Endothelial cell of umbilical vein (primary cell): ENCODE measurements at regions not wholly inside any gene's neighbourhood (a gene's known extent, or its start where the extent isn't known, plus 50 kb on each side); places are given as distances from the start of the nearest gene placed in this dataset.

Experiments
- BruUV-seq: library from RNA; stranded (reverse); fragments of 400-500 nt; replicated peaks from 2 replicates; lab custom pipeline; 2021; lab: Mats Ljungman, UMichigan
- CTCF ChIA-PET: fragments of 300-600, 350-600 bp; sonication (Branson Sonifier 250); formaldehyde crosslinking; loops from one replicate; lab custom pipeline; 2021; ENCODE audit warnings: antibody characterized with exemption, inconsistent platforms; lab: Charles Lee
- POLR2A ChIA-PET: fragments of 300-600, 350-600 bp; sonication (Branson Sonifier 250); formaldehyde crosslinking; loops from one replicate; lab custom pipeline; 2021; ENCODE audit warnings: antibody characterized with exemption, inconsistent platforms; lab: Charles Lee
- DNase-seq: peaks from one replicate; pipeline ENCODE4 v3.0.0-alpha.2; 2011; ENCODE audit warnings: low read depth, low spot score
- FAIRE-seq: peaks from 2 replicates; lab custom pipeline; 2011; peaks lifted over from hg19 to GRCh38; lab: Jason Lieb, UNC
- H2AFZ ChIP-seq: 2 replicates; pipeline ENCODE4 v1.6.0; 2012; ENCODE audit warnings: low read depth, low read length, control low read depth, inconsistent platforms
- H3K27ac ChIP-seq: 2 replicates; pipeline ENCODE4 v1.5.1; 2011; ENCODE audit warnings: low read depth, mild to moderate bottlenecking, control low read depth, low read length, moderate library complexity; ENCODE audit not compliant: insufficient read depth
- H3K27me3 ChIP-seq, 2 experiments: 2 replicates each; pipeline versions ENCODE4 v1.6.0 to v1.6.1; 2011; ENCODE audit warnings: low read length in 2 of 2, mixed read lengths in 1 of 2; ENCODE audit not compliant: control insufficient read depth in 2 of 2, insufficient read depth in 2 of 2
- H3K36me3 ChIP-seq, 2 experiments: 2 replicates in 1 of 2; 3 replicates in 1 of 2; pipeline ENCODE4 v1.5.1; 2011; ENCODE audit warnings: low read length in 2 of 2, mild to moderate bottlenecking in 1 of 2, moderate library complexity in 1 of 2; ENCODE audit not compliant: control insufficient read depth in 2 of 2, insufficient read depth in 2 of 2; ENCODE audit errors: extremely low read depth in 1 of 2
- H3K4me1 ChIP-seq: 3 replicates; pipeline ENCODE4 v1.5.1; 2011; ENCODE audit warnings: mild to moderate bottlenecking, low read length; ENCODE audit not compliant: control insufficient read depth, insufficient read depth; ENCODE audit errors: extremely low read depth
- H3K4me2 ChIP-seq: 2 replicates; pipeline ENCODE4 v1.6.1; 2011; ENCODE audit warnings: low read length, control low read depth, mixed read lengths; ENCODE audit not compliant: insufficient read depth
- H3K4me3 ChIP-seq, 3 experiments: fragments of 200-600 bp in 1 of 3; sonication (generic), shearing (Covaris generic) in 1 of 3; replicated peaks in 1 of 3; 2 replicates each; pipeline ENCODE4 v1.5.1; 2011 to 2016; ENCODE audit warnings: control low read depth in 3 of 3, low read length in 3 of 3, mild to moderate bottlenecking in 2 of 3, inconsistent platforms in 1 of 3, low read depth in 1 of 3, moderate library complexity in 1 of 3; ENCODE audit not compliant: insufficient read depth in 1 of 3
- H3K79me2 ChIP-seq: 2 replicates; pipeline ENCODE4 v1.6.0; 2012; ENCODE audit warnings: low read length, inconsistent platforms; ENCODE audit not compliant: control insufficient read depth, insufficient read depth
- H3K9ac ChIP-seq: replicated peaks from 2 replicates; pipeline ENCODE3; 2011; ENCODE audit warnings: low read length, control low read depth; ENCODE audit not compliant: insufficient read depth; ENCODE audit errors: extremely low read depth
- H3K9me1 ChIP-seq: replicated peaks from 3 replicates; pipeline ENCODE4 v1.6.0; 2011; ENCODE audit warnings: mild to moderate bottlenecking, low read length; ENCODE audit not compliant: control insufficient read depth, insufficient read depth; ENCODE audit errors: extremely low read depth
- H3K9me3 ChIP-seq: replicated peaks from 2 replicates; pipeline ENCODE4 v1.5.1; 2012; ENCODE audit warnings: low read length, inconsistent platforms; ENCODE audit not compliant: control insufficient read depth, insufficient read depth
- H4K20me1 ChIP-seq: replicated peaks from 2 replicates; pipeline ENCODE3; 2011; ENCODE audit warnings: mild to moderate bottlenecking, low read length; ENCODE audit not compliant: control insufficient read depth, insufficient read depth; ENCODE audit errors: extremely low read depth
- EZH2 ChIP-seq: IDR thresholded peaks from 2 replicates; pipeline ENCODE4 v1.6.1; 2012; ENCODE audit warnings: borderline replicate concordance, low read depth, mild to moderate bottlenecking, moderate library complexity, low read length, inconsistent platforms; ENCODE audit not compliant: severe bottlenecking
- FOS ChIP-seq: IDR thresholded peaks from 2 replicates; pipeline ENCODE4 v1.6.1; 2011; ENCODE audit warnings: mild to moderate bottlenecking, low read length, moderate library complexity, borderline replicate concordance; ENCODE audit not compliant: insufficient read depth
- GATA2 ChIP-seq: IDR thresholded peaks from 2 replicates; pipeline ENCODE4 v1.7.0; 2011; ENCODE audit warnings: low read depth, mild to moderate bottlenecking, moderate library complexity, mixed read lengths, low read length; ENCODE audit not compliant: insufficient read length, insufficient read depth
- JUN ChIP-seq: IDR thresholded peaks from 2 replicates; pipeline ENCODE4 v1.6.1; 2011; ENCODE audit warnings: borderline replicate concordance, low read depth; ENCODE audit not compliant: insufficient read length, insufficient read depth
- MYC ChIP-seq: IDR thresholded peaks from one replicate; pipeline ENCODE4 v1.6.1; 2011; ENCODE audit warnings: mild to moderate bottlenecking, low read depth, low read length
- POLR2A ChIP-seq: IDR thresholded peaks from 2 replicates; pipeline ENCODE4 v1.6.1; 2012; ENCODE audit warnings: low read depth, mild to moderate bottlenecking, control low read depth, low read length
- POLR2AphosphoS5 ChIP-seq: IDR thresholded peaks from 2 replicates; pipeline ENCODE4 v1.6.1; 2012; ENCODE audit warnings: low read depth, mild to moderate bottlenecking, control low read depth, low read length, moderate library complexity; ENCODE audit not compliant: insufficient read depth
- dilution Hi-C: fragments of 300-500 bp; cut with MboI; formaldehyde crosslinking; loops from one replicate; pipeline ENCODE4 v1.15.0; 2019; ENCODE audit warnings: low sequenced_read_pairs; ENCODE audit not compliant: extremely low pct_ligation_motif_present
- intact Hi-C: fragments of 100-400 bp; cut with micrococcal nuclease; formaldehyde crosslinking; loops from one replicate; pipeline ENCODE4 v1.10.0; 2022
- TF ChIP-seq, protein P1 (sequence below): IDR thresholded peaks from 2 replicates; pipeline ENCODE4 v1.6.1; 2011; ENCODE audit not compliant: insufficient read depth, insufficient read length
- TF ChIP-seq, protein P2 (sequence below), 2 donors: IDR thresholded peaks; 1 replicate in 1 of 2; 2 replicates in 1 of 2; pipeline ENCODE4 v1.5.1; 2011; ENCODE audit warnings: low read length in 2 of 2, mild to moderate bottlenecking in 2 of 2, moderate library complexity in 2 of 2, control low read depth in 1 of 2, inconsistent platforms in 1 of 2, low read depth in 1 of 2; ENCODE audit not compliant: insufficient read depth in 1 of 2; ENCODE audit errors: extremely low read depth in 1 of 2

DNA sequence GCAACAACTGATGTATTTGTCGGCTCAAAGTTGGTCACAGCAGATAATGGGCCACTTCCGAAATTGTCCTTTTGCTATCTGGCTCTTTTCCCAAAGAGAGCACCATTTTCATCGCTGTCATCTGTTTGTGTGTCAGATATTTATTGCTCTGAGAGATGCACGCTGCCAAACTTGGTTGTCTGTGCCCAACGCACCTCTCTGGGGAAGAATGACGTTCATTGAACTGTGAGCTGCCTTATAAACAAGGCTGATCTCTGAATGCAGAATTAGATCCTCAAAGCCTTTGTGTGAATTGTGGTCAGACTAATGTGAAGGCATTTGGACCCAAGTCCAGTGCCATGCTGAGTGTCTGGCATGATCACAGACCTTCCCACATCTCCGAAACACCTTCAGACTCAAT lies 174.7 kb upstream of the LYZL1 start:
- Histone ChIP-seq H3K27ac (no peak overlapping the region), H3K9me3 (no peaks in the 10 kb centered on the region), H3K27me3 (no peaks in the 10 kb centered on the region), H3K79me2 (no peaks in the 10 kb centered on the region), H2AFZ (no peak overlapping the region), H3K36me3 (no peaks in the 10 kb centered on the region), H4K20me1 (no peaks in the 10 kb centered on the region), H3K9ac (no peak overlapping the region), H3K9me1 (no peaks in the 10 kb centered on the region), H3K4me1 (peaks cover 12% of the 10 kb centered on the region), H3K4me3 (no peak overlapping the region), H3K4me2 (no peak overlapping the region)
- BruUV-seq: no TSS peak
- TF ChIP-seq JUN: no peak
- no peak for TF ChIP-seq MYC
- TF ChIP-seq, protein P1, sequence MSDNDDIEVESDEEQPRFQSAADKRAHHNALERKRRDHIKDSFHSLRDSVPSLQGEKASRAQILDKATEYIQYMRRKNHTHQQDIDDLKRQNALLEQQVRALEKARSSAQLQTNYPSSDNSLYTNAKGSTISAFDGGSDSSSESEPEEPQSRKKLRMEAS: no peak
- TF ChIP-seq FOS: no peak
- TF ChIP-seq POLR2A: no peak
- TF ChIP-seq EZH2: no peak
- TF ChIP-seq, protein P2, sequence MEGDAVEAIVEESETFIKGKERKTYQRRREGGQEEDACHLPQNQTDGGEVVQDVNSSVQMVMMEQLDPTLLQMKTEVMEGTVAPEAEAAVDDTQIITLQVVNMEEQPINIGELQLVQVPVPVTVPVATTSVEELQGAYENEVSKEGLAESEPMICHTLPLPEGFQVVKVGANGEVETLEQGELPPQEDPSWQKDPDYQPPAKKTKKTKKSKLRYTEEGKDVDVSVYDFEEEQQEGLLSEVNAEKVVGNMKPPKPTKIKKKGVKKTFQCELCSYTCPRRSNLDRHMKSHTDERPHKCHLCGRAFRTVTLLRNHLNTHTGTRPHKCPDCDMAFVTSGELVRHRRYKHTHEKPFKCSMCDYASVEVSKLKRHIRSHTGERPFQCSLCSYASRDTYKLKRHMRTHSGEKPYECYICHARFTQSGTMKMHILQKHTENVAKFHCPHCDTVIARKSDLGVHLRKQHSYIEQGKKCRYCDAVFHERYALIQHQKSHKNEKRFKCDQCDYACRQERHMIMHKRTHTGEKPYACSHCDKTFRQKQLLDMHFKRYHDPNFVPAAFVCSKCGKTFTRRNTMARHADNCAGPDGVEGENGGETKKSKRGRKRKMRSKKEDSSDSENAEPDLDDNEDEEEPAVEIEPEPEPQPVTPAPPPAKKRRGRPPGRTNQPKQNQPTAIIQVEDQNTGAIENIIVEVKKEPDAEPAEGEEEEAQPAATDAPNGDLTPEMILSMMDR (IDR thresholded peaks at IDR 0.05; ENCODE audit: extremely low read depth in 1 of 2, insufficient read depth in 1 of 2, low read depth in 1 of 2, low read length in 2 of 2): no peak
- TF ChIP-seq GATA2: no peak
- no peak for TF ChIP-seq POLR2AphosphoS5
- CTCF ChIA-PET: interaction anchor here (1.3 to 2.1 kb wide), 2 partner anchors 12 to 15 kb away, joined by 3 to 6 read pairs; no protein-coding TSS in a partner anchor
- DNase-seq: no peak
- POLR2A ChIA-PET: no interaction called here
- FAIRE-seq: no peak
- dilution Hi-C loops: no loop called here
- intact Hi-C loops: no loop called here
